22Rv1 (cell line): ENCODE measurements at regions not wholly inside any gene's neighbourhood (a gene's known extent, or its start where the extent isn't known, plus 50 kb on each side); places are given as distances from the start of the nearest gene placed in this dataset.

Experiments
- CTCF ChIP-seq: fragments of 450-650 bp; IDR thresholded peaks from 2 replicates; pipeline ENCODE4 v1.5.1; 2017; ENCODE audit warnings: mild to moderate bottlenecking
- ZFX ChIP-seq: fragments of 450-650 bp; IDR thresholded peaks from 2 replicates; pipeline ENCODE4 v1.6.1; 2017; ENCODE audit warnings: antibody characterized with exemption, borderline replicate concordance

GRCh38 chr16:76639685-76640289, 362.6 kb downstream of the CNTNAP4 start:
- peak; percentile 79 for TF ChIP-seq CTCF
- TF ChIP-seq ZFX: no peak
